HepG2 (cell line): ENCODE measurements at regions not wholly inside any gene's neighbourhood (a gene's known extent, or its start where the extent isn't known, plus 50 kb on each side); places are given as distances from the start of the nearest gene placed in this dataset.
A peak's percentile ranks its signal among the peaks of the same experiment; 100 is the strongest.

Experiments used
- ATAC-seq: fragments of 200-7000 bp; cut with Tn5 transposase; 3 replicates; pipeline ENCODE4 v1.9.1; 2020; ENCODE audit warnings: mild to moderate bottlenecking, moderate library complexity
- BruUV-seq: library from RNA; stranded (reverse); fragments of 400-500 nt; replicated peaks from 2 replicates; lab custom pipeline; 2021; lab: Mats Ljungman, UMichigan
- CTCF ChIA-PET: fragments of 300-600 bp; formaldehyde crosslinking; extraction: SDS; loops from one replicate; lab custom pipeline; 2021; ENCODE audit warnings: low total read pairs, inconsistent platforms, low intra/inter-chr PET ratio; lab: Yijun Ruan, JAX
- POLR2A ChIA-PET: fragments of 350-600 bp; sonication (Branson Sonifier 250); formaldehyde crosslinking; loops from one replicate; lab custom pipeline; 2020; ENCODE audit warnings: antibody characterized with exemption, inconsistent platforms; lab: Yijun Ruan, JAX
- DNase-seq: peaks from one replicate; pipeline ENCODE4 v3.0.0-alpha.2; 2015; ENCODE audit warnings: low spot score
- FAIRE-seq: peaks from 3 replicates; lab custom pipeline; 2011; peaks lifted over from hg19 to GRCh38; lab: Jason Lieb, UNC
- H2AFZ ChIP-seq: one replicate; pipeline ENCODE4 v1.6.1; 2011; ENCODE audit warnings: low read length, inconsistent platforms
- H3K27ac ChIP-seq: fragments of 300-600 bp; 3 replicates; pipeline ENCODE4 v1.8.0; 2011; ENCODE audit warnings: mixed run types, mild to moderate bottlenecking, mixed read lengths, low read length, inconsistent platforms; ENCODE audit not compliant: insufficient read depth; ENCODE audit errors: extremely low read length
- H3K27me3 ChIP-seq, 2 experiments: fragments of 200-600 bp in 1 of 2; 2 replicates in 1 of 2; 3 replicates in 1 of 2; pipeline versions ENCODE4 v1.6.0 to v1.8.0; 2011; ENCODE audit warnings: low read length in 2 of 2, mild to moderate bottlenecking in 2 of 2, moderate library complexity in 2 of 2, inconsistent platforms in 1 of 2; ENCODE audit not compliant: insufficient read depth in 2 of 2, control insufficient read depth in 1 of 2
- H3K36me3 ChIP-seq, 2 experiments: fragments of 200-600 bp in 1 of 2; replicated peaks in 1 of 2; 2 replicates in 1 of 2; 3 replicates in 1 of 2; pipeline versions ENCODE4 v1.5.1 to v1.8.0; 2011; ENCODE audit warnings: low read length in 2 of 2, inconsistent platforms in 1 of 2; ENCODE audit not compliant: insufficient read depth in 2 of 2, control insufficient read depth in 1 of 2
- H3K4me1 ChIP-seq: 2 replicates; pipeline ENCODE4 v1.5.1; 2012; ENCODE audit warnings: low read length, inconsistent platforms; ENCODE audit not compliant: insufficient read depth
- H3K4me2 ChIP-seq: 2 replicates; pipeline ENCODE4 v1.6.0; 2011; ENCODE audit warnings: low read depth, low read length, inconsistent platforms
- H3K4me3 ChIP-seq, 3 experiments: fragments of 200-600 bp in 1 of 3; sonication (generic), shearing (Covaris generic) in 1 of 3; replicated peaks in 1 of 3; 2 replicates each; pipeline ENCODE4 v1.5.1; 2011 to 2016; ENCODE audit warnings: low read length in 3 of 3, inconsistent platforms in 2 of 3, low read depth in 2 of 3, mild to moderate bottlenecking in 2 of 3, control low read depth in 1 of 3, mixed read lengths in 1 of 3; ENCODE audit not compliant: insufficient read depth in 1 of 3
- H3K79me2 ChIP-seq: one replicate; pipeline ENCODE4 v1.6.1; 2011; ENCODE audit warnings: low read length, inconsistent platforms; ENCODE audit not compliant: insufficient read depth
- H3K9ac ChIP-seq: 2 replicates; pipeline ENCODE4 v1.6.0; 2011; ENCODE audit warnings: mild to moderate bottlenecking, low read depth, low read length, inconsistent platforms; ENCODE audit not compliant: insufficient read depth
- H3K9me3 ChIP-seq: 2 replicates; pipeline ENCODE4 v1.5.1; 2012; ENCODE audit warnings: mild to moderate bottlenecking, low read length
- H4K20me1 ChIP-seq: 2 replicates; pipeline ENCODE4 v1.6.0; 2011; ENCODE audit warnings: inconsistent platforms, mild to moderate bottlenecking, low read length, moderate library complexity; ENCODE audit not compliant: insufficient read depth
- ARID2 ChIP-seq: sonication (generic); formaldehyde crosslinking; IDR thresholded peaks from 2 replicates; pipeline ENCODE4 v1.8.1; 2022; ENCODE audit warnings: mild to moderate bottlenecking, missing genetic modification reagents, borderline replicate concordance
- BORCS8-MEF2B ChIP-seq: sonication (generic); formaldehyde crosslinking; IDR thresholded peaks from 2 replicates; pipeline ENCODE4 v1.8.0; 2022; ENCODE audit warnings: mild to moderate bottlenecking, missing genetic modification reagents
- KDM5B ChIP-seq: sonication (generic); formaldehyde crosslinking; IDR thresholded peaks from 2 replicates; pipeline ENCODE4 v1.4.0; 2020; ENCODE audit warnings: missing genetic modification reagents, mild to moderate bottlenecking, borderline replicate concordance
- MZF1 ChIP-seq: sonication (generic); formaldehyde crosslinking; IDR thresholded peaks from 2 replicates; pipeline ENCODE4 v1.8.1; 2023; ENCODE audit warnings: mild to moderate bottlenecking, missing genetic modification reagents, borderline replicate concordance
- PAX8 ChIP-seq: sonication (generic); formaldehyde crosslinking; IDR thresholded peaks from 2 replicates; pipeline ENCODE4 v1.8.0; 2022; ENCODE audit warnings: mild to moderate bottlenecking, missing genetic modification reagents, borderline replicate concordance
- SMYD3 ChIP-seq: sonication (generic); formaldehyde crosslinking; IDR thresholded peaks from 2 replicates; pipeline ENCODE4 v1.8.1; 2023; ENCODE audit warnings: mild to moderate bottlenecking, missing genetic modification reagents
- SRY ChIP-seq: sonication (generic); formaldehyde crosslinking; IDR thresholded peaks from 2 replicates; pipeline ENCODE4 v1.8.0; 2022; ENCODE audit warnings: mild to moderate bottlenecking, missing genetic modification reagents
- THYN1 ChIP-seq: sonication (generic); formaldehyde crosslinking; IDR thresholded peaks from 2 replicates; pipeline ENCODE4 v1.8.1; 2023; ENCODE audit warnings: low read depth, mild to moderate bottlenecking, moderate library complexity, missing genetic modification reagents, borderline replicate concordance
- ZNF121 ChIP-seq: sonication (generic); formaldehyde crosslinking; IDR thresholded peaks from 2 replicates; pipeline ENCODE4 v1.5.0; 2020; ENCODE audit warnings: mild to moderate bottlenecking, missing genetic modification reagents
- ZNF282 ChIP-seq: fragments of 450-650 bp; IDR thresholded peaks from 2 replicates; pipeline ENCODE4 v1.6.1; 2018; ENCODE audit not compliant: partially characterized antibody
- ZNF317 ChIP-seq: sonication (generic); formaldehyde crosslinking; IDR thresholded peaks from 2 replicates; pipeline ENCODE4 v1.5.0; 2020; ENCODE audit warnings: mild to moderate bottlenecking, missing genetic modification reagents
- ZNF660 ChIP-seq: sonication (generic); formaldehyde crosslinking; IDR thresholded peaks from 2 replicates; pipeline ENCODE4 v1.5.1; 2020; ENCODE audit warnings: mild to moderate bottlenecking, low read depth, missing genetic modification reagents, borderline replicate concordance
- WGBS: methylation state at CpG from one replicate; pipeline ENCODE4 v1.1.6; 2017; ENCODE audit warnings: low lambda C conversion rate; 5-methylcytosine and 5-hydroxymethylcytosine counted together
- in situ Hi-C: cut with HindIII; loops from 2 replicates; pipeline ENCODE4 v1.10.0; 2017; ENCODE audit warnings: low pct_unique_long_range_greater_than_20kb; ENCODE audit not compliant: extremely low pct_ligation_motif_present
- intact Hi-C: fragments of 100-400 bp; cut with micrococcal nuclease; formaldehyde crosslinking; loops from one replicate; pipeline ENCODE4 v1.10.0; 2022; ENCODE audit not compliant: unreplicated experiment
- TF ChIP-seq, protein P1 (sequence below): sonication (generic); formaldehyde crosslinking; IDR thresholded peaks from 2 replicates; pipeline ENCODE4 v1.8.1; 2023; ENCODE audit warnings: mild to moderate bottlenecking, moderate library complexity, missing genetic modification reagents
- TF ChIP-seq, protein P2 (sequence below): sonication (generic); formaldehyde crosslinking; IDR thresholded peaks from 2 replicates; pipeline ENCODE4 v1.8.0; 2022; ENCODE audit warnings: mild to moderate bottlenecking, missing genetic modification reagents
- TF ChIP-seq, protein P3 (sequence below): sonication (generic); formaldehyde crosslinking; IDR thresholded peaks from 2 replicates; pipeline ENCODE4 v1.4.0; 2020; ENCODE audit warnings: missing genetic modification reagents
- TF ChIP-seq, protein P4 (sequence below): sonication (generic); formaldehyde crosslinking; IDR thresholded peaks from 2 replicates; pipeline ENCODE4 v1.5.1; 2020; ENCODE audit warnings: mild to moderate bottlenecking, missing genetic modification reagents, moderate library complexity

DNA sequence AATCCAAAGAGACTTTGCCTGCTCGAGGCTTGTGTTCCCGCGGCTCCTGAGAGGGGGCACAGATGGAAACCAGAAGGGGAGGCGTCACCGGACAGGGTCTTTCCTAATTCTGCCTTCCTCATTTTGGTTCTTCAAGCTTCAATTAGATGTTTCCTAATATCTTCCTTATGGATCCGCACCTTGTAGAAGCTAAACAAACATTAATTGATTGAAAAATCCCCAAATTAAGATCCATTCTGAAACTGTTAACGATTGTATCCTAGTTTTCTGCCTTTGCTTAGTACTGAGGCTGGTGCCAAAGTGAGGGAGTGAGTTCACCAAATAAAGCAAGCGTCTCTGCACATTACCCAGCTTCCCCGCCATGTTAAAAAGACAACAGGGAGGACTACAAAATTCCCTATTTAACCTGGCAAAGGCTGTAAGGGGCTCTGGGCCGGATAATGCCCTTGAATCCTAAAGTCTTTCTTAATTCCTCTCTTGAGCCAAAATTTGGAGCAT, 123.2 kb downstream of the GPX5 start:
- H3K4me1 ChIP-seq: peaks cover 9% of the 10 kb centered on the region; the same call in 1 of the 2 replicates
- peak overlapping the region; percentile 59 to 78 (median 77) for H3K4me3 ChIP-seq
- H3K9me3 ChIP-seq: no peaks in the 10 kb centered on the region
- no peak for DNase-seq
- FAIRE-seq: no peak
- H3K9ac ChIP-seq: peak overlapping the region; percentile 59
- H3K27ac ChIP-seq: no peak overlapping the region
- POLR2A ChIA-PET: no interaction called here
- no peaks in the 10 kb centered on the region for H4K20me1 ChIP-seq
- in situ Hi-C loops: no loop called here
- BruUV-seq: no TSS peak
- no peaks in the 10 kb centered on the region for H3K79me2 ChIP-seq
- peak; percentile 63 for ATAC-seq
- peak overlapping the region; percentile 95 for H2AFZ ChIP-seq
- CTCF ChIA-PET: no interaction called here
- intact Hi-C loops: no loop called here
- 0% methylated on average over 10 of the region's 10 CpGs for WGBS
- 0 out of 2 replicates have a peak, but pooled peaks have one; percentile 14 for TF ChIP-seq KDM5B (CRISPR knock-in tag)
- TF ChIP-seq BORCS8-MEF2B (CRISPR knock-in tag): 0 out of 2 replicates have a peak, but pooled peaks have one; percentile 13
- TF ChIP-seq SRY (CRISPR knock-in tag): peak; percentile 14; the same call in 1 of the 2 replicates
- no peak for TF ChIP-seq ZNF121 (CRISPR knock-in tag)
- 0 out of 2 replicates have a peak, but pooled peaks have one; percentile 64 for TF ChIP-seq SMYD3
- TF ChIP-seq, protein P1, sequence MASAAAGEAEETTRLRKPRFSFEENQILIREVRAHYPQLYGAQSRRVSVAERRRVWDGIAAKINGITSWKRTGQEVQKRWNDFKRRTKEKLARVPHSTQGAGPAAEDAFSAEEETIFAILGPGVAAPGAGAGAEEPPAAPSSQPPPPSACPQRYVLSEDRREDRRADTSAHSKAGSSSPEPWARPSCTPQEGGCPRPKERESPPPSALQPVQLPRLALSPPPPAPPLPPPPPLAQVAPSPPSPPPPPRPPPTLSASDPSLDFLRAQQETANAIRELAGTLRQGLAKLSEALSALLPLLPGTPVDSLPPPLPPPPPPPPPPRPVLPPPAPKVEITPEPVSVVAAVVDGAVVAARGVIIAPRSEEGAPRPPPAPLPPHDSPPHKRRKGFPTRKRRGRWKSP (CRISPR knock-in tag): no peak
- TF ChIP-seq MZF1 (CRISPR knock-in tag): no peak
- TF ChIP-seq ARID2 (CRISPR knock-in tag): peak; percentile 82; the same call in 1 of the 2 replicates
- TF ChIP-seq ZNF282: no peak
- TF ChIP-seq, protein P2, sequence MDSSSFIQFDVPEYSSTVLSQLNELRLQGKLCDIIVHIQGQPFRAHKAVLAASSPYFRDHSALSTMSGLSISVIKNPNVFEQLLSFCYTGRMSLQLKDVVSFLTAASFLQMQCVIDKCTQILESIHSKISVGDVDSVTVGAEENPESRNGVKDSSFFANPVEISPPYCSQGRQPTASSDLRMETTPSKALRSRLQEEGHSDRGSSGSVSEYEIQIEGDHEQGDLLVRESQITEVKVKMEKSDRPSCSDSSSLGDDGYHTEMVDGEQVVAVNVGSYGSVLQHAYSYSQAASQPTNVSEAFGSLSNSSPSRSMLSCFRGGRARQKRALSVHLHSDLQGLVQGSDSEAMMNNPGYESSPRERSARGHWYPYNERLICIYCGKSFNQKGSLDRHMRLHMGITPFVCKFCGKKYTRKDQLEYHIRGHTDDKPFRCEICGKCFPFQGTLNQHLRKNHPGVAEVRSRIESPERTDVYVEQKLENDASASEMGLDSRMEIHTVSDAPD (CRISPR knock-in tag): 0 out of 2 replicates have a peak, but pooled peaks have one; percentile 19
- TF ChIP-seq, protein P3, sequence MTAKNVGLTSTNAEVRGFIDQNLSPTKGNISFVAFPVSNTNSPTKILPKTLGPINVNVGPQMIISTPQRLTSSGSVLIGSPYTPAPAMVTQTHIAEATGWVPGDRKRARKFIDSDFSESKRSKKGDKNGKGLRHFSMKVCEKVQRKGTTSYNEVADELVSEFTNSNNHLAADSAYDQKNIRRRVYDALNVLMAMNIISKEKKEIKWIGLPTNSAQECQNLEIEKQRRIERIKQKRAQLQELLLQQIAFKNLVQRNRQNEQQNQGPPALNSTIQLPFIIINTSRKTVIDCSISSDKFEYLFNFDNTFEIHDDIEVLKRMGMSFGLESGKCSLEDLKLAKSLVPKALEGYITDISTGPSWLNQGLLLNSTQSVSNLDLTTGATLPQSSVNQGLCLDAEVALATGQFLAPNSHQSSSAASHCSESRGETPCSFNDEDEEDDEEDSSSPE (CRISPR knock-in tag): 0 out of 2 replicates have a peak, but pooled peaks have one; percentile 16
- TF ChIP-seq THYN1 (CRISPR knock-in tag): no peak
- no peak for TF ChIP-seq PAX8 (CRISPR knock-in tag)
- no peak for TF ChIP-seq ZNF660 (CRISPR knock-in tag)
- 0 out of 2 replicates have a peak, but pooled peaks have one; percentile 20 for TF ChIP-seq ZNF317
- TF ChIP-seq, protein P4, sequence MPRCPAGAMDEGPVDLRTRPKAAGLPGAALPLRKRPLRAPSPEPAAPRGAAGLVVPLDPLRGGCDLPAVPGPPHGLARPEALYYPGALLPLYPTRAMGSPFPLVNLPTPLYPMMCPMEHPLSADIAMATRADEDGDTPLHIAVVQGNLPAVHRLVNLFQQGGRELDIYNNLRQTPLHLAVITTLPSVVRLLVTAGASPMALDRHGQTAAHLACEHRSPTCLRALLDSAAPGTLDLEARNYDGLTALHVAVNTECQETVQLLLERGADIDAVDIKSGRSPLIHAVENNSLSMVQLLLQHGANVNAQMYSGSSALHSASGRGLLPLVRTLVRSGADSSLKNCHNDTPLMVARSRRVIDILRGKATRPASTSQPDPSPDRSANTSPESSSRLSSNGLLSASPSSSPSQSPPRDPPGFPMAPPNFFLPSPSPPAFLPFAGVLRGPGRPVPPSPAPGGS: no peak
- H3K4me2 ChIP-seq: peak overlapping the region; percentile 81
- H3K36me3 ChIP-seq: no peaks in the 10 kb centered on the region
- peaks cover 0 to 3% of the 10 kb centered on the region in 2 experiments; a peak in 1 of 5 replicates for H3K27me3 ChIP-seq
